Loucy (cell line): ENCODE measurements at regions not wholly inside any gene's neighbourhood (a gene's known extent, or its start where the extent isn't known, plus 50 kb on each side); places are given as distances from the start of the nearest gene placed in this dataset.

Experiments
- EZH2phosphoT487 ChIP-seq: fragments of 200-600 bp; IDR thresholded peaks from 2 replicates; pipeline ENCODE4 v1.6.1; 2018; ENCODE audit warnings: antibody characterized with exemption, mild to moderate bottlenecking, moderate library complexity, borderline replicate concordance
- TF ChIP-seq, protein P1 (sequence below): fragments of 200-600 bp; sonication (generic); conservative IDR thresholded peaks from 2 replicates; pipeline ENCODE4 v1.5.1; 2014; ENCODE audit warnings: mild to moderate bottlenecking, antibody characterized with exemption, low read length

DNA sequence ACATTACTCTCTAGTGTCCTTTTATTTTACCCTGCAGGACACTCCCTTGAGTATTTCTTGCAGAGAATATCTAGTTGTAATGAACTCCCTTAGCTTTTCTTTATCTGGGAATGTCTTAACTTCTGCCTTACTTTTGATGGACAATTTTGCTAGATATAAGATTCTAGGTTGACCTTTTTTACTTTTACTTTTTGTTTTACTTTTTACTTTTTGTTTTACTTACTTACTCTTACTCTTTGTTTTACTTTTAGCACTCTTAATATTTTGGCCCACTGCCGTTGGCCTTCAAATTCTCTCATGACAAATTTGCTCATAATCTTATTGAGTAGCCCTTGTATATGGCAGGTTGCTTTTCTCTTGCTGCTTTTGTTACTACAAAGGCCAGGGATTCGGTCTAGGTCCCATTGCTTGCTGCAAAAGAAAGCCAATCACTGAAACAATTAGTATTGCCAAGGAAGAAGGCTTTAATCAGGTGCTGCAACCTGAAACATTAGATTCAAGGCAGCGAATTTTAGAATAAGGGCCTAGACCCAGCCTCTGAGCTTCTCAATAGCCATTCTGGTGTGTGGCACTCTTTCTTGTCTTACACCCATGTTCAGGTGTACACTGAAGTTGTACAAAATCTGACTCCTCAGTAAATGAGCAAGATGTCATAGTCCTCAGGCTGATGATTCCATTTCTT is 137.0 kb downstream of the TES start:
- TF ChIP-seq, protein P1, sequence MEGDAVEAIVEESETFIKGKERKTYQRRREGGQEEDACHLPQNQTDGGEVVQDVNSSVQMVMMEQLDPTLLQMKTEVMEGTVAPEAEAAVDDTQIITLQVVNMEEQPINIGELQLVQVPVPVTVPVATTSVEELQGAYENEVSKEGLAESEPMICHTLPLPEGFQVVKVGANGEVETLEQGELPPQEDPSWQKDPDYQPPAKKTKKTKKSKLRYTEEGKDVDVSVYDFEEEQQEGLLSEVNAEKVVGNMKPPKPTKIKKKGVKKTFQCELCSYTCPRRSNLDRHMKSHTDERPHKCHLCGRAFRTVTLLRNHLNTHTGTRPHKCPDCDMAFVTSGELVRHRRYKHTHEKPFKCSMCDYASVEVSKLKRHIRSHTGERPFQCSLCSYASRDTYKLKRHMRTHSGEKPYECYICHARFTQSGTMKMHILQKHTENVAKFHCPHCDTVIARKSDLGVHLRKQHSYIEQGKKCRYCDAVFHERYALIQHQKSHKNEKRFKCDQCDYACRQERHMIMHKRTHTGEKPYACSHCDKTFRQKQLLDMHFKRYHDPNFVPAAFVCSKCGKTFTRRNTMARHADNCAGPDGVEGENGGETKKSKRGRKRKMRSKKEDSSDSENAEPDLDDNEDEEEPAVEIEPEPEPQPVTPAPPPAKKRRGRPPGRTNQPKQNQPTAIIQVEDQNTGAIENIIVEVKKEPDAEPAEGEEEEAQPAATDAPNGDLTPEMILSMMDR = no peak
- TF ChIP-seq EZH2phosphoT487 = no peak
